OCI-LY1 (cell line): ENCODE measurements at regions not wholly inside any gene's neighbourhood (a gene's known extent, or its start where the extent isn't known, plus 50 kb on each side); places are given as distances from the start of the nearest gene placed in this dataset.

Experiments used
- H2AFZ ChIP-seq: fragments of 200-600 bp; sonication (generic), shearing (Covaris generic); 2 replicates; pipeline ENCODE4 v1.6.0; 2014; ENCODE audit warnings: antibody characterized with exemption, mild to moderate bottlenecking, low read length
- H3F3A ChIP-seq: fragments of 200-600 bp; sonication (generic), shearing (Covaris generic); 2 replicates; pipeline ENCODE4 v1.6.0; 2014; ENCODE audit warnings: mild to moderate bottlenecking, antibody characterized with exemption, low read length, moderate library complexity; ENCODE audit not compliant: insufficient read depth
- H3K27ac ChIP-seq: fragments of 200-600 bp; sonication (generic); 2 replicates; pipeline ENCODE4 v1.5.1; 2014; ENCODE audit warnings: low read length, mixed run types, mild to moderate bottlenecking, low read depth; ENCODE audit not compliant: poor library complexity, severe bottlenecking
- H3K27me3 ChIP-seq: fragments of 200-600 bp; sonication (generic); 2 replicates; pipeline ENCODE4 v1.6.0; 2014; ENCODE audit warnings: antibody characterized with exemption, mild to moderate bottlenecking, low read length, moderate library complexity; ENCODE audit not compliant: insufficient read depth
- H3K36me3 ChIP-seq: fragments of 200-600 bp; sonication (generic); 2 replicates; pipeline ENCODE4 v1.6.1; 2014; ENCODE audit warnings: mild to moderate bottlenecking, antibody characterized with exemption, low read length, moderate library complexity, mixed read lengths; ENCODE audit not compliant: insufficient read depth
- H3K4me1 ChIP-seq: fragments of 200-600 bp; sonication (generic); 2 replicates; pipeline ENCODE4 v1.5.1; 2014; ENCODE audit warnings: mild to moderate bottlenecking, low read length, moderate library complexity; ENCODE audit not compliant: insufficient read depth, severe bottlenecking
- H3K4me2 ChIP-seq: fragments of 200-600 bp; sonication (generic), shearing (Covaris generic); 2 replicates; pipeline ENCODE4 v1.6.1; 2014; ENCODE audit warnings: low read length
- H3K4me3 ChIP-seq: fragments of 200-600 bp; sonication (generic); 2 replicates; pipeline ENCODE4 v1.5.1; 2014; ENCODE audit warnings: low read length, low read depth, mild to moderate bottlenecking, mixed read lengths; ENCODE audit not compliant: poor library complexity, severe bottlenecking
- H3K79me2 ChIP-seq: fragments of 200-600 bp; shearing (Covaris generic); 2 replicates; pipeline ENCODE4 v1.6.1; 2016; ENCODE audit warnings: mixed run types, low read length, mixed read lengths; ENCODE audit not compliant: insufficient read depth
- H3K9ac ChIP-seq: fragments of 200-600 bp; sonication (generic), shearing (Covaris generic); 2 replicates; pipeline ENCODE4 v1.6.1; 2014; ENCODE audit warnings: mild to moderate bottlenecking, low read length, mixed read lengths
- H3K9me2 ChIP-seq: fragments of 200-600 bp; sonication (generic), shearing (Covaris generic); 2 replicates; pipeline ENCODE4 v1.6.1; 2014; ENCODE audit warnings: low read depth, mild to moderate bottlenecking, low read length, mixed read lengths
- H3K9me3 ChIP-seq: fragments of 200-600 bp; shearing (Covaris generic); 2 replicates; pipeline ENCODE4 v1.6.1; 2014; ENCODE audit warnings: low read length, mixed read lengths
- H4K20me1 ChIP-seq: fragments of 200-600 bp; sonication (generic), shearing (Covaris generic); 2 replicates; pipeline ENCODE4 v1.6.0; 2016; ENCODE audit warnings: mild to moderate bottlenecking, low read length; ENCODE audit not compliant: insufficient read depth
- CTCF ChIP-seq: fragments of 200-600 bp; sonication (generic), shearing (Covaris generic); IDR thresholded peaks from 2 replicates; pipeline ENCODE4 v1.5.1; 2017; ENCODE audit warnings: mild to moderate bottlenecking, antibody characterized with exemption, low read length, moderate library complexity, mixed read lengths
- EZH2 ChIP-seq: fragments of 200-600 bp; sonication (generic), shearing (Covaris generic); IDR thresholded peaks from 2 replicates; pipeline ENCODE4 v1.8.0; 2017; ENCODE audit warnings: borderline replicate concordance, mixed run types, mild to moderate bottlenecking, antibody characterized with exemption, low read length, moderate library complexity, mixed read lengths

GRCh38 chr13:111025310-111025709 is 89.8 kb upstream of the ARHGEF7 start:
- Histone ChIP-seq H3K27ac (no peak overlapping the region), H3K27me3 (0 out of 2 replicates have a peak, but pooled peaks cover 3% of the 10 kb centered on the region), H3K9me3 (peaks cover 9% of the 10 kb centered on the region; the same call in 1 of the 2 replicates), H2AFZ (no peak overlapping the region), H3K9ac (no peak overlapping the region), H3K4me3 (no peak overlapping the region), H3K4me1 (no peaks in the 10 kb centered on the region), H4K20me1 (no peaks in the 10 kb centered on the region), H3K4me2 (no peak overlapping the region), H3K36me3 (no peaks in the 10 kb centered on the region), H3F3A (no peaks in the 10 kb centered on the region), H3K9me2 (no peaks in the 10 kb centered on the region), H3K79me2 (no peaks in the 10 kb centered on the region)
- TF ChIP-seq EZH2 (no peak), CTCF (no peak)

DNA sequence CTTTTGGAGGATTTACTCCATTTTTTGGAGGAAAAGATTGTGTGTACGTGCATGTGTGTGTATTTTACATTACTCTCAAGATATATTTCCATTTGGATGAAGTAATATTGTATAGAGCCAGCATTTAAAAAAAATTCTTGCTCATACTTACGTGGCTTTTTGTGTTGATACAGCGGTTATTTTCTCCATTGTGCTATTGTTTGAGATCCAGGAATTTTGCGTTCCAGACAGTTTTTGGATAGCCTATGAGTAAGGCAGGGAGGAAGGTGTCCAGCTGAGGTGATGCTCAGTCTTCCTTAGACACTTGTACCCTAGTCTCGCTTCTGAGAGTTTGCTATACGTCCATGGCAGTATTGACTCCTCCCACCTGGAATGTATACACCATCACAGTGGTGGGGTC is 92.2 kb upstream of the ARHGEF7 start:
- Histone ChIP-seq H3K9me3 (peaks cover 9% of the 10 kb centered on the region; the same call in 1 of the 2 replicates), H3K36me3 (no peaks in the 10 kb centered on the region), H4K20me1 (no peaks in the 10 kb centered on the region), H3K27me3 (no peaks in the 10 kb centered on the region), H3K79me2 (no peaks in the 10 kb centered on the region), H3F3A (no peaks in the 10 kb centered on the region), H3K9ac (no peak overlapping the region), H3K27ac (no peak overlapping the region), H3K4me2 (no peak overlapping the region), H3K4me1 (no peaks in the 10 kb centered on the region), H2AFZ (no peak overlapping the region), H3K9me2 (no peaks in the 10 kb centered on the region), H3K4me3 (no peak overlapping the region)
- no peak for TF ChIP-seq CTCF
- no peak for TF ChIP-seq EZH2

DNA sequence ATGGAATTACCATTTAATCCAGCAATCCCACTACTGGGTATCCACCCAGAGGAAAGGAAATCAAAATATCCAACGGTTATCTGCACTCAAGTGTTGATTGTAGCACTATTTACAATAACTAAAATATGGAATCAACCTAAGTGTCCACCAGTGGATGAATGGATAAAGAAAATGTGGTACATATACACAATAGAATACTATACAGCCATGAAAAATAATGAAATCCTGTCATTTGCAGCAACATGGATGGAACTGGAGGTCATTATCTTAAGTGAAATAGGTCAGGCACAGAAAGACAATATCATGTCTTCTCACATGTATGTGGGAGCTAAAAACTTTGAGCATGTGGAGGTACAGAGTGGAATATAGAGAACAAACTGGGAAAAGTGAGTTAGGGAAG is 92.9 kb upstream of the ARHGEF7 start:
- H3K4me3 ChIP-seq: no peak overlapping the region
- no peaks in the 10 kb centered on the region for H3K9me2 ChIP-seq
- no peak overlapping the region for H2AFZ ChIP-seq
- no peaks in the 10 kb centered on the region for H4K20me1 ChIP-seq
- no peaks in the 10 kb centered on the region for H3K36me3 ChIP-seq
- H3K9ac ChIP-seq: no peak overlapping the region
- no peaks in the 10 kb centered on the region for H3K79me2 ChIP-seq
- no peaks in the 10 kb centered on the region for H3F3A ChIP-seq
- H3K4me1 ChIP-seq: no peaks in the 10 kb centered on the region
- TF ChIP-seq EZH2: no peak
- no peak for TF ChIP-seq CTCF
- no peak overlapping the region for H3K4me2 ChIP-seq
- no peak overlapping the region for H3K27ac ChIP-seq
- H3K27me3 ChIP-seq: no peaks in the 10 kb centered on the region
- H3K9me3 ChIP-seq: peaks cover 9% of the 10 kb centered on the region; the same call in 1 of the 2 replicates
